T-cell (primary cell): ENCODE measurements at regions not wholly inside any gene's neighbourhood (a gene's known extent, or its start where the extent isn't known, plus 50 kb on each side); places are given as distances from the start of the nearest gene placed in this dataset.

Experiments used
- ATAC-seq, 4 experiments: fragments of 200-7000 bp in 3 of 4; fragments of 150-1000 bp in 1 of 4; cut with Tn5 transposase; replicated peaks in 1 of 4; 1 replicate in 3 of 4; 2 replicates in 1 of 4; pipeline ENCODE4 v1.10.0; 2021; ENCODE audit warnings: moderate library complexity in 3 of 4, mild to moderate bottlenecking in 2 of 4, moderate number of reproducible peaks in 1 of 4
- CTCF ChIA-PET, 2 donors: fragments of 300-600 bp; sonication (Branson Sonifier 250); formaldehyde crosslinking; loops; one replicate each; lab custom pipeline; 2022; ENCODE audit warnings: antibody characterized with exemption in 2 of 2; lab: Charles Lee
- POLR2A ChIA-PET, 2 donors: fragments of 300-600 bp; sonication (Branson Sonifier 250); formaldehyde crosslinking; loops; one replicate each; lab custom pipeline; 2022; ENCODE audit warnings: antibody characterized with exemption in 2 of 2; lab: Charles Lee
- DNase-seq, 35 experiments: peaks; one replicate each; pipeline versions ENCODE4 v3.0.0 to v3.0.0-alpha.2; 2013 to 2023
- H3K27ac ChIP-seq: one replicate; pipeline ENCODE4 v1.5.1; 2013; ENCODE audit warnings: low read length
- H3K27me3 ChIP-seq, 2 experiments: replicated peaks in 1 of 2; 1 replicate in 1 of 2; 2 replicates in 1 of 2; pipeline versions ENCODE4 v1.6.1 to v1.7.0; 2013; ENCODE audit warnings: low read length in 1 of 2, mixed read lengths in 1 of 2; ENCODE audit not compliant: control insufficient read depth in 2 of 2, insufficient read depth in 2 of 2; ENCODE audit errors: extremely low read depth in 1 of 2
- H3K36me3 ChIP-seq, 2 donors: 1 replicate in 1 of 2; 2 replicates in 1 of 2; pipeline versions ENCODE4 v1.6.1 to v1.7.0; 2013; ENCODE audit warnings: low read length in 1 of 2; ENCODE audit not compliant: control insufficient read depth in 2 of 2, insufficient read depth in 1 of 2; ENCODE audit errors: extremely low read depth in 1 of 2
- H3K4me1 ChIP-seq, 2 experiments: 1 replicate in 1 of 2; 2 replicates in 1 of 2; pipeline versions ENCODE4 v1.6.1 to v1.7.0; 2013; ENCODE audit warnings: low read length in 2 of 2, mixed read lengths in 1 of 2; ENCODE audit not compliant: insufficient read depth in 2 of 2, control insufficient read depth in 1 of 2; ENCODE audit errors: extremely low read depth in 1 of 2
- H3K4me3 ChIP-seq, 2 donors: 1 replicate in 1 of 2; 2 replicates in 1 of 2; pipeline versions ENCODE4 v1.5.1 to v1.7.0; 2013; ENCODE audit warnings: mild to moderate bottlenecking in 2 of 2, low read length in 1 of 2, moderate library complexity in 1 of 2; ENCODE audit not compliant: control insufficient read depth in 1 of 2; ENCODE audit errors: extremely low read depth in 1 of 2
- H3K9me3 ChIP-seq: 2 replicates; pipeline ENCODE4 v1.7.0; 2013
- H3K27ac Mint-ChIP-seq, 2 donors: one replicate each; pipeline ENCODE4 v1.8.0; 2020 to 2021; ENCODE audit warnings: mild to moderate bottlenecking in 2 of 2, mixed read lengths in 2 of 2
- H3K27me3 Mint-ChIP-seq, 2 donors: one replicate each; pipeline ENCODE4 v1.8.0; 2021 to 2022; ENCODE audit warnings: mixed read lengths in 2 of 2
- H3K36me3 Mint-ChIP-seq: one replicate; pipeline ENCODE4 v1.8.0; 2021; ENCODE audit warnings: mixed read lengths
- H3K4me1 Mint-ChIP-seq, 3 donors: one replicate each; pipeline ENCODE4 v1.8.0; 2020 to 2022; ENCODE audit warnings: mixed read lengths in 3 of 3, mild to moderate bottlenecking in 1 of 3
- H3K4me3 Mint-ChIP-seq, 3 donors: one replicate each; pipeline ENCODE4 v1.8.0; 2020 to 2022; ENCODE audit warnings: mild to moderate bottlenecking in 3 of 3, mixed read lengths in 3 of 3, moderate library complexity in 3 of 3
- H3K9me3 Mint-ChIP-seq, 3 donors: one replicate each; pipeline ENCODE4 v1.8.0; 2020 to 2022; ENCODE audit warnings: mixed read lengths in 3 of 3
- WGBS: methylation state at CpG from one replicate; pipeline ENCODE4 v1.1.5; 2013; ENCODE audit warnings: missing lambda C conversion rate; ENCODE audit not compliant: insufficient coverage; 5-methylcytosine and 5-hydroxymethylcytosine counted together

DNA sequence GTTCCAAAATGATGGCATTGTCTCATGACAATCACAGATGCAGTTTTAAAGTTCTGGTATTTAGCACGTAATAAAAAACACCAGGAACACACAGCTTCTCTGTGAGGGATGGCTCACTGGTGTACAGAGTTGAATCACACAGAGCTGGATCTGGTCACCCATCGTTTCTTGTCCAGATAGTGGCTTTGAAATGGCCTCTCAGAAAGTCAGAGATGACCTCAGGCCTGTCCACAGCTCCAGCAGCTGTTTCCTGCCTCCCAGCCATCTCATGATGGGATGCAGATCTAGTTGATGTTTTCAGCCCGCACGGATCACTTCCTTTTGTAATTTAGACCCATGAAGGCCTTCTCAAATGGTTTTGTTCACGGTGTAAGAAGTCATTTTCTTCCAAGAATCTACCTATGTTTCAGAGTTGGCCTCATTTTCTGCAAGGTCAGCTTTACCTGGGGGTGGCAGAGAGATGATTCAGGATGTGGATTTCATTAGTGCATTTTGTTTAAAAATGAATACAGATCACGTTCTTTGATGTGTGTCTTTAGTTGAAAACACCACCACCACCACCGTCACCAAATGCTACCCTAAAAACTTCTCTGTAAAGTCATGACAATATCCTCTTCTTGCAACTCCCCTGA lies 166.2 kb downstream of the SNX10 start:
- no peaks in the 10 kb centered on the region for H3K9me3 ChIP-seq
- H3K27me3 Mint-ChIP-seq = peaks cover 6 to 9% of the 10 kb centered on the region in 2 donors
- ChIA-PET CTCF (no interaction called here), POLR2A (no interaction called here)
- no peaks in the 10 kb centered on the region for H3K4me1 Mint-ChIP-seq
- ATAC-seq = no peak
- no peak overlapping the region for H3K27ac Mint-ChIP-seq
- WGBS = 72% methylated on average over 2 of the region's 7 CpGs
- no peaks in the 10 kb centered on the region for H3K36me3 Mint-ChIP-seq
- no peak for DNase-seq
- no peak overlapping the region for H3K4me3 ChIP-seq
- no peak overlapping the region for H3K4me3 Mint-ChIP-seq
- H3K27ac ChIP-seq = no peak overlapping the region
- no peaks in the 10 kb centered on the region for H3K27me3 ChIP-seq
- no peaks in the 10 kb centered on the region for H3K4me1 ChIP-seq
- H3K9me3 Mint-ChIP-seq = no peaks in the 10 kb centered on the region
- no peaks in the 10 kb centered on the region for H3K36me3 ChIP-seq

GRCh38 chr7:26458466-26459145 lies 166.9 kb downstream of the SNX10 start:
- H3K4me3 ChIP-seq = no peak overlapping the region
- ATAC-seq = no peak
- H3K4me3 Mint-ChIP-seq = no peak overlapping the region
- DNase-seq = no peak
- POLR2A ChIA-PET = no interaction called here
- no peak overlapping the region for H3K27ac ChIP-seq
- no peaks in the 10 kb centered on the region for H3K36me3 Mint-ChIP-seq
- H3K4me1 Mint-ChIP-seq = no peaks in the 10 kb centered on the region
- CTCF ChIA-PET = no interaction called here
- H3K27ac Mint-ChIP-seq = no peak overlapping the region
- no peaks in the 10 kb centered on the region for H3K36me3 ChIP-seq
- no peaks in the 10 kb centered on the region for H3K4me1 ChIP-seq
- no peaks in the 10 kb centered on the region for H3K9me3 Mint-ChIP-seq
- 93% methylated on average over 4 of the region's 6 CpGs for WGBS
- no peaks in the 10 kb centered on the region for H3K27me3 ChIP-seq
- H3K27me3 Mint-ChIP-seq = peaks cover 6 to 9% of the 10 kb centered on the region in 2 donors
- no peaks in the 10 kb centered on the region for H3K9me3 ChIP-seq

- Mint-ChIP-seq H3K4me1 (no peaks in the 10 kb centered on the region), H3K9me3 (no peaks in the 10 kb centered on the region), H3K4me3 (no peak overlapping the region), H3K36me3 (no peaks in the 10 kb centered on the region), H3K27me3 (peaks cover 6 to 9% of the 10 kb centered on the region in 2 donors), H3K27ac (no peak overlapping the region)
- DNase-seq (no peak), ATAC-seq (no peak)
- CTCF ChIA-PET = no interaction called here
- no peaks in the 10 kb centered on the region for H3K4me1 ChIP-seq
- no peaks in the 10 kb centered on the region for H3K36me3 ChIP-seq
- H3K27ac ChIP-seq = no peak overlapping the region
- no peaks in the 10 kb centered on the region for H3K9me3 ChIP-seq
- H3K4me3 ChIP-seq = no peak overlapping the region
- POLR2A ChIA-PET = no interaction called here
- H3K27me3 ChIP-seq = no peaks in the 10 kb centered on the region
- no CpG with 5 or more reads among the region's 5 CpGs for WGBS
Observed at GRCh38 chr7:26459540-26460193, 168.0 kb downstream of the SNX10 start.

GRCh38 chr7:26460351-26461085 lies 168.9 kb downstream of the SNX10 start:
- ATAC-seq (no peak), DNase-seq (no peak)
- Mint-ChIP-seq H3K4me3 (no peak overlapping the region), H3K36me3 (no peaks in the 10 kb centered on the region), H3K4me1 (no peaks in the 10 kb centered on the region), H3K27me3 (peaks cover 6 to 9% of the 10 kb centered on the region in 2 donors), H3K9me3 (no peaks in the 10 kb centered on the region), H3K27ac (no peak overlapping the region)
- H3K4me1 ChIP-seq = no peaks in the 10 kb centered on the region
- H3K9me3 ChIP-seq = no peaks in the 10 kb centered on the region
- POLR2A ChIA-PET = no interaction called here
- no peak overlapping the region for H3K4me3 ChIP-seq
- H3K27ac ChIP-seq = no peak overlapping the region
- no peaks in the 10 kb centered on the region for H3K36me3 ChIP-seq
- no peaks in the 10 kb centered on the region for H3K27me3 ChIP-seq
- CTCF ChIA-PET = interaction anchor here in 1 of 2 donors (1.4 kb wide), 1 partner anchor 22 kb away, joined by 4 read pairs; no protein-coding TSS in a partner anchor
- 79% methylated on average over 2 of the region's 4 CpGs for WGBS

DNA sequence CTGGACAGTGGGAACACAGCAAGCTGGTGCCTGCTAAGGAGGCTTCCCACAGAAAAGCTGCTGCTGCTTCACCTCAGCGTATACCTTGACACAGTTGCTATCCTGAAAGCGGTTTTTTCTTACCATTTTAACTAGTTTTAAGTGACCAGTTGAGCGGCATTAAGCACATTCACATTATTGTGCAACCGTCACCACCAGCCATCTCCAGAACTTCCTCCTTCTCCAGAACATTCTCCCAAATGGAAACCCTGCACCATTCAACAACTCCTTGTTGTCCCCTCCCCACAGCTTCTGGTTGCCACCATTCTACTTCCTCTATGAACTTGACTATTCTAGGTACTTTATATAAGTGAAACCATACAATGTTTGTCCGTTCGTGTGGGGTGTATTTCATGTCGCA lies 169.9 kb downstream of the SNX10 start:
- Histone ChIP-seq H3K27me3 (peaks cover 0 to 4% of the 10 kb centered on the region in 2 experiments), H3K9me3 (no peaks in the 10 kb centered on the region), H3K27ac (no peak overlapping the region), H3K4me1 (no peaks in the 10 kb centered on the region), H3K36me3 (no peaks in the 10 kb centered on the region), H3K4me3 (no peak overlapping the region)
- POLR2A ChIA-PET = no interaction called here
- Mint-ChIP-seq H3K4me1 (no peaks in the 10 kb centered on the region), H3K27me3 (peaks cover 6 to 9% of the 10 kb centered on the region in 2 donors), H3K4me3 (no peak overlapping the region), H3K27ac (no peak overlapping the region), H3K9me3 (no peaks in the 10 kb centered on the region), H3K36me3 (no peaks in the 10 kb centered on the region)
- ATAC-seq (no peak), DNase-seq (no peak)
- 85% methylated on average over 4 of the region's 7 CpGs for WGBS
- CTCF ChIA-PET = interaction anchor here in 1 of 2 donors (1.4 kb wide), 1 partner anchor 21 kb away, joined by 4 read pairs; no protein-coding TSS in a partner anchor

GRCh38 chr7:26466007-26466406 lies 174.3 kb downstream of the SNX10 start:
- H3K4me3 ChIP-seq = no peak overlapping the region
- no peak overlapping the region for H3K27ac ChIP-seq
- H3K4me1 Mint-ChIP-seq = no peaks in the 10 kb centered on the region
- 71% methylated on average over 6 of the region's 6 CpGs for WGBS
- H3K9me3 Mint-ChIP-seq = no peaks in the 10 kb centered on the region
- ChIA-PET POLR2A (no interaction called here), CTCF (no interaction called here)
- ATAC-seq = no peak
- H3K4me3 Mint-ChIP-seq = no peak overlapping the region
- DNase-seq = no peak
- H3K9me3 ChIP-seq = no peaks in the 10 kb centered on the region
- H3K27me3 Mint-ChIP-seq = peaks cover 0 to 9% of the 10 kb centered on the region in 2 donors
- H3K27ac Mint-ChIP-seq = no peak overlapping the region
- no peaks in the 10 kb centered on the region for H3K36me3 ChIP-seq
- H3K4me1 ChIP-seq = no peaks in the 10 kb centered on the region
- H3K36me3 Mint-ChIP-seq = no peaks in the 10 kb centered on the region
- peaks cover 0 to 22% of the 10 kb centered on the region in 2 experiments for H3K27me3 ChIP-seq
